ENCODE measurements at regions not wholly inside any gene's neighbourhood (a gene's known extent, or its start where the extent isn't known, plus 50 kb on each side); places are given as distances from the start of the nearest gene placed in this dataset.

DNA sequence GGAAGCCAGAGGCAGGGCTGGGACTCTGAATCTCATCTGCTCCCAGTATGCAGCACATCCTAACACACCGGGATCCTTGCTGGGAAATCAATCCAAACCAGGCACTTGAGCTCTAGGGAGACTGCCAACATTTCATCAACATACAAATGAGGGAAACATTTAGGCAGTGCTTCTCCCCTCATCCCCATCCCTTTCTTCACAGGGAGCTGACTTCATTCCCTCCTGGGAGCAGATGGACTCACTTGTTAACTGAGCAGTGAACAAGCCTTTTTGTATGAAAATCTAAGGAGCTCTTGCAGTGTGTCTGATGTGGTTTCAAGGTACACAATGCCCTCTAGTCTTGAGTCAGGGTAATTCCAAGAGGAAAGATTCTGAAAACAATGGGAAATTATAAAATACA, 96.3 kb downstream of the TMEM114 start:
- H3K27me3 ChIP-seq: peaks cover 0 to 14% (median 0%) of the 10 kb centered on the region in 4 donors
- H3K4me1 ChIP-seq: no peaks in the 10 kb centered on the region
- H3K9me3 ChIP-seq: no peaks in the 10 kb centered on the region
- H3K4me3 ChIP-seq: no peak overlapping the region
- intact Hi-C loops (cut with DNase I): no loop called here
- DNase-seq (ENCODE audit: extremely low spot score): no peak
- H3K36me3 ChIP-seq: no peaks in the 10 kb centered on the region
- WGBS: 31% methylated on average over 1 of the region's 1 CpG
- no peak overlapping the region for H3K27ac ChIP-seq (replicated peaks in 1 of 4)
- TF ChIP-seq, protein P1, sequence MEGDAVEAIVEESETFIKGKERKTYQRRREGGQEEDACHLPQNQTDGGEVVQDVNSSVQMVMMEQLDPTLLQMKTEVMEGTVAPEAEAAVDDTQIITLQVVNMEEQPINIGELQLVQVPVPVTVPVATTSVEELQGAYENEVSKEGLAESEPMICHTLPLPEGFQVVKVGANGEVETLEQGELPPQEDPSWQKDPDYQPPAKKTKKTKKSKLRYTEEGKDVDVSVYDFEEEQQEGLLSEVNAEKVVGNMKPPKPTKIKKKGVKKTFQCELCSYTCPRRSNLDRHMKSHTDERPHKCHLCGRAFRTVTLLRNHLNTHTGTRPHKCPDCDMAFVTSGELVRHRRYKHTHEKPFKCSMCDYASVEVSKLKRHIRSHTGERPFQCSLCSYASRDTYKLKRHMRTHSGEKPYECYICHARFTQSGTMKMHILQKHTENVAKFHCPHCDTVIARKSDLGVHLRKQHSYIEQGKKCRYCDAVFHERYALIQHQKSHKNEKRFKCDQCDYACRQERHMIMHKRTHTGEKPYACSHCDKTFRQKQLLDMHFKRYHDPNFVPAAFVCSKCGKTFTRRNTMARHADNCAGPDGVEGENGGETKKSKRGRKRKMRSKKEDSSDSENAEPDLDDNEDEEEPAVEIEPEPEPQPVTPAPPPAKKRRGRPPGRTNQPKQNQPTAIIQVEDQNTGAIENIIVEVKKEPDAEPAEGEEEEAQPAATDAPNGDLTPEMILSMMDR (IDR thresholded peaks at IDR 0.05): no peak
- no peak for TF ChIP-seq POLR2A (IDR thresholded peaks at IDR 0.05; ENCODE audit: low read depth)
- TF ChIP-seq EP300 (IDR thresholded peaks at IDR 0.05): no peak
- no peak for TF ChIP-seq POLR2AphosphoS5 (IDR thresholded peaks at IDR 0.05)

DNA sequence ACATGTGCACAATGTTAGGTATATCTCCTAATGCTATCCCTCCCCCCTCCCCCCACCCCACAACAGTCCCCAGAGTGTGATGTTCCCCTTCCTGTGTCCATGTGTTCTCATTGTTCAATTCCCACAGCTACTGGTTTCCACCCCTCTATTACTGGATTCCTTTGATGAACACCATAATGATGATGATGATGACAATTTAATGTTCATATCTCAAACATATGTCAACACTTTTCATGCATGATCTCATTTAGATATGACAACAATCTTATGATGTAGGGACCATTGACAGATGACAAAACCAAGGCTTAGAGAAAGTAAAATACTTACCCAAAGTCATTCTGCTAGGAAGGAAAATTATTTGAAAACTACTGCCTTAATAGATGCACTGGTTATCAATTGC, 97.6 kb downstream of the TMEM114 start:
- TF ChIP-seq, protein P1 (IDR thresholded peaks at IDR 0.05): no peak
- TF ChIP-seq POLR2AphosphoS5 (IDR thresholded peaks at IDR 0.05): no peak
- TF ChIP-seq EP300 (IDR thresholded peaks at IDR 0.05): no peak
- TF ChIP-seq POLR2A (IDR thresholded peaks at IDR 0.05; ENCODE audit: low read depth): no peak
- no peaks in the 10 kb centered on the region for H3K36me3 ChIP-seq
- peaks cover 0 to 11% (median 0%) of the 10 kb centered on the region in 4 donors for H3K27me3 ChIP-seq
- H3K9me3 ChIP-seq: no peaks in the 10 kb centered on the region
- no peak for DNase-seq (ENCODE audit: extremely low spot score)
- H3K4me3 ChIP-seq: no peak overlapping the region
- intact Hi-C loops (cut with DNase I): no loop called here
- H3K27ac ChIP-seq (replicated peaks in 1 of 4): no peak overlapping the region
- no peaks in the 10 kb centered on the region for H3K4me1 ChIP-seq

DNA sequence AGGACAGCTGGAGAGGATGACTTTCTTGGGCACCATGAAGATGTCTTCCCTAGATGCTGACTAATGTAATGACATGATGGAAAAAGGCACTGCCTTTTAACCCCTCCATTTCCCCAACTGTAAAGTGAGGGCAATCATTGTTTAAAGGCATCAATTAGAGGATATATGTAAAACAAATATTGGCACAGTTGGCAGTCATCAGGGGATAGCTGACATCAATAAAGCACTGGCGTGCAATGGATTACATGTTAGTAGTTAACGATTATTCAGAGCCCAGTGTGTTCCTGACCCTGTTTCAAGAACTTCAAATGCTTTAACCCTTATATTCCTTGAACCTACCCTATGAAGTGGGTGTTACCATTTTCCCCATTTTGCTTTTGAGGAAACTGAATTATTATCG, 100.7 kb downstream of the TMEM114 start:
- Histone ChIP-seq H3K27me3 (peaks cover 0 to 17% (median 0%) of the 10 kb centered on the region in 4 donors), H3K27ac (replicated peaks in 1 of 4) (no peak overlapping the region), H3K4me3 (no peak overlapping the region), H3K9me3 (no peaks in the 10 kb centered on the region), H3K36me3 (no peaks in the 10 kb centered on the region), H3K4me1 (no peaks in the 10 kb centered on the region)
- 74% methylated on average over 3 of the region's 3 CpGs for whole genome bisulfite sequencing
- DNase-seq (ENCODE audit: extremely low spot score): no peak
- intact Hi-C loops (cut with DNase I): no loop called here
- TF ChIP-seq EP300 (IDR thresholded peaks at IDR 0.05) (no peak), POLR2A (IDR thresholded peaks at IDR 0.05; ENCODE audit: low read depth) (no peak), POLR2AphosphoS5 (IDR thresholded peaks at IDR 0.05) (no peak)
- TF ChIP-seq, protein P1 (IDR thresholded peaks at IDR 0.05): no peak

DNA sequence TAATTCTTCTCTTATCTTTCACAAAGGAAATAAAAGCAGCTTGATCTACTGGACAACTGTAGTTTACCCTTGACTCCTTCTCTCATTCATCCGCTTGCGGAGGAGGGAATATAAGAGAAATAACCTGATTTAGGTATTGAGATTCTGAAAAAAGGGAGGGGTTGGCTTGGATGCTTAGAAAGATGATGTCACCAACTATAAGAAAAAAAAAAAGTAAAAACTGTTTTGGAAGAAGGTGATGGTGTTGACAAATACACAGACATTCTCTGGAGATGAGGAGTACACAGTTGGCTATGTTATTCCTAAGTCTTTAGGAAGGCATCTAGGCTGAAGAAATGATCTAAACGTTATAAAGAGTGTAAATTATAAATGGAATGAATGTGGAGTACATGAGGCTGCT, 103.3 kb downstream of the TMEM114 start:
- WGBS: 83% methylated on average over 3 of the region's 3 CpGs
- Histone ChIP-seq H3K27me3 (peaks cover 0 to 6% (median 0%) of the 10 kb centered on the region in 4 donors), H3K9me3 (no peaks in the 10 kb centered on the region), H3K36me3 (no peaks in the 10 kb centered on the region), H3K4me1 (no peaks in the 10 kb centered on the region), H3K4me3 (no peak overlapping the region), H3K27ac (replicated peaks in 1 of 4) (no peak overlapping the region)
- no peak for DNase-seq (ENCODE audit: extremely low spot score)
- intact Hi-C loops (cut with DNase I): no loop called here
- no peak for TF ChIP-seq POLR2A (IDR thresholded peaks at IDR 0.05; ENCODE audit: low read depth)
- TF ChIP-seq EP300 (IDR thresholded peaks at IDR 0.05): no peak
- TF ChIP-seq POLR2AphosphoS5 (IDR thresholded peaks at IDR 0.05): no peak
- TF ChIP-seq, protein P1 (IDR thresholded peaks at IDR 0.05): no peak

DNA sequence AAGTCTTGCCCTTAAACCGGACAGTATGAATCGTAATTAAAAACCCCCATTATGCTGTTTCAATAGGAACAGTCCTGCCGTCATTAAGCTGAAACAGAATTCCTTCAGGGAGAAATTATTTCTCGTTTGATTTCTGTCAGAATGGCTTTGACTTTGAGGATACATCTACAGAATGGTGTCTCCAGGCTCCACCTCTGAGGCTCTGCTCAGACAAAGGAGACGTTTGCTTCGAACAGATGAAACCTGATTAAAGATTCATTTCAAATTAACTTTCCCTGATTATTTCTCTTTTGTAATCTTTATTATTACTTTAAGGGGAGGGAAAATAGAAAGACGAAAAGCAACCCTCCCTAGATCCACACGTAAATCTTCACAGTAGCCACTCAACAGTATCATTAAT, 106.9 kb downstream of the TMEM114 start:
- H3K9me3 ChIP-seq: no peaks in the 10 kb centered on the region
- H3K4me1 ChIP-seq: no peaks in the 10 kb centered on the region
- no peak for DNase-seq (ENCODE audit: extremely low spot score)
- no peak overlapping the region for H3K27ac ChIP-seq (replicated peaks in 1 of 4)
- H3K36me3 ChIP-seq: no peaks in the 10 kb centered on the region
- no peak overlapping the region for H3K4me3 ChIP-seq
- intact Hi-C loops (cut with DNase I): no loop called here
- WGBS: 77% methylated on average over 8 of the region's 8 CpGs
- H3K27me3 ChIP-seq: peaks cover 0 to 6% (median 0%) of the 10 kb centered on the region in 4 donors
- TF ChIP-seq POLR2A (IDR thresholded peaks at IDR 0.05; ENCODE audit: low read depth): no peak
- no peak for TF ChIP-seq POLR2AphosphoS5 (IDR thresholded peaks at IDR 0.05)
- TF ChIP-seq, protein P1 (IDR thresholded peaks at IDR 0.05): no peak

All from esophagus muscularis mucosa (tissue), 4 donors.